ENCODE measurements at regions not wholly inside any gene's neighbourhood (a gene's known extent, or its start where the extent isn't known, plus 50 kb on each side); places are given as distances from the start of the nearest gene placed in this dataset.

GRCh38 chr2:225196579-225196978 is 154.3 kb upstream of the DOCK10 start:
- no peaks in the 10 kb centered on the region for H3K9me3 Mint-ChIP-seq
- no peaks in the 10 kb centered on the region for H3K36me3 Mint-ChIP-seq (ENCODE audit: insufficient read depth in 1 of 3, low read depth in 3 of 3)
- no peak overlapping the region for H3K27ac Mint-ChIP-seq
- Histone ChIP-seq H3K4me1 (ENCODE audit: insufficient read depth, low read length) (no peaks in the 10 kb centered on the region), H3K9ac (ENCODE audit: extremely low read depth, insufficient read length, low read length) (no peak overlapping the region), H4K91ac (ENCODE audit: insufficient read length, low read depth, low read length) (no peak overlapping the region), H3K18ac (ENCODE audit: insufficient read length, low read depth, low read length) (no peak overlapping the region), H3K27ac (ENCODE audit: insufficient read length, low read depth, low read length) (no peak overlapping the region), H2BK5ac (ENCODE audit: insufficient read length, low read length) (no peak overlapping the region), H3K79me2 (ENCODE audit: insufficient read depth, low read length) (no peaks in the 10 kb centered on the region), H4K8ac (replicated peaks; ENCODE audit: insufficient read length, low read depth, low read length) (no peak overlapping the region), H2AFZ (ENCODE audit: low read length) (no peak overlapping the region), H2BK12ac (ENCODE audit: insufficient read length, low read depth, low read length) (no peak overlapping the region), H2BK20ac (ENCODE audit: low read depth, low read length, poor library complexity, severe bottlenecking) (no peak overlapping the region), H2AK5ac (ENCODE audit: insufficient read length, low read length) (no peak overlapping the region), H3K14ac (ENCODE audit: insufficient read depth, low read length) (no peak overlapping the region), H3K79me1 (ENCODE audit: insufficient read depth, low read depth, low read length, poor library complexity, severe bottlenecking) (no peaks in the 10 kb centered on the region), H3K23me2 (ENCODE audit: insufficient read length, low read depth, low read length, poor library complexity, severe bottlenecking) (no peaks in the 10 kb centered on the region), H3K4ac (ENCODE audit: low read depth, low read length) (no peak overlapping the region), H3K9me3 (ENCODE audit: control insufficient read depth, low read depth, low read length) (no peaks in the 10 kb centered on the region), H2BK15ac (ENCODE audit: low read depth, low read length) (no peak overlapping the region), H3K56ac (ENCODE audit: insufficient read length, low read depth, low read length) (no peak overlapping the region), H3T11ph (ENCODE audit: low read length) (no peak overlapping the region), H4K5ac (ENCODE audit: insufficient read length, low read depth, low read length) (no peak overlapping the region), H3K23ac (ENCODE audit: insufficient read length, low read depth, low read length) (no peak overlapping the region), H2BK120ac (ENCODE audit: low read depth, low read length, poor library complexity, severe bottlenecking) (no peak overlapping the region), H3K4me2 (ENCODE audit: insufficient read depth, insufficient read length, low read length) (no peak overlapping the region), H4K20me1 (ENCODE audit: control insufficient read depth, insufficient read depth, insufficient read length) (no peaks in the 10 kb centered on the region), H3K27me3 (ENCODE audit: insufficient read depth, low read length) (no peaks in the 10 kb centered on the region)
- TF ChIP-seq, protein P1, sequence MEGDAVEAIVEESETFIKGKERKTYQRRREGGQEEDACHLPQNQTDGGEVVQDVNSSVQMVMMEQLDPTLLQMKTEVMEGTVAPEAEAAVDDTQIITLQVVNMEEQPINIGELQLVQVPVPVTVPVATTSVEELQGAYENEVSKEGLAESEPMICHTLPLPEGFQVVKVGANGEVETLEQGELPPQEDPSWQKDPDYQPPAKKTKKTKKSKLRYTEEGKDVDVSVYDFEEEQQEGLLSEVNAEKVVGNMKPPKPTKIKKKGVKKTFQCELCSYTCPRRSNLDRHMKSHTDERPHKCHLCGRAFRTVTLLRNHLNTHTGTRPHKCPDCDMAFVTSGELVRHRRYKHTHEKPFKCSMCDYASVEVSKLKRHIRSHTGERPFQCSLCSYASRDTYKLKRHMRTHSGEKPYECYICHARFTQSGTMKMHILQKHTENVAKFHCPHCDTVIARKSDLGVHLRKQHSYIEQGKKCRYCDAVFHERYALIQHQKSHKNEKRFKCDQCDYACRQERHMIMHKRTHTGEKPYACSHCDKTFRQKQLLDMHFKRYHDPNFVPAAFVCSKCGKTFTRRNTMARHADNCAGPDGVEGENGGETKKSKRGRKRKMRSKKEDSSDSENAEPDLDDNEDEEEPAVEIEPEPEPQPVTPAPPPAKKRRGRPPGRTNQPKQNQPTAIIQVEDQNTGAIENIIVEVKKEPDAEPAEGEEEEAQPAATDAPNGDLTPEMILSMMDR (conservative IDR thresholded peaks at IDR 0.05) = no peak
- H3K27me3 Mint-ChIP-seq (ENCODE audit: low read depth) = no peaks in the 10 kb centered on the region
- DNase-seq = no peak
- no peaks in the 10 kb centered on the region for H3K4me1 Mint-ChIP-seq
- no peak overlapping the region for H3K4me3 Mint-ChIP-seq
- no CpG with 5 or more reads among the region's 1 CpG for WGBS (ENCODE audit: extremely low coverage, insufficient read length, low lambda C conversion rate)
